K562 (cell line): ENCODE measurements at regions not wholly inside any gene's neighbourhood (a gene's known extent, or its start where the extent isn't known, plus 50 kb on each side); places are given as distances from the start of the nearest gene placed in this dataset.

Experiments used
- FOS ChIP-seq: IDR thresholded peaks from 3 replicates; pipeline ENCODE4 v1.6.1; 2011; ENCODE audit not compliant: insufficient read length; ENCODE audit errors: extremely low read depth
- MAFK ChIP-seq: IDR thresholded peaks from 2 replicates; pipeline ENCODE4 v1.6.1; 2011; ENCODE audit warnings: low read length, improper control_type of control experiment
- MEF2D ChIP-seq: conservative IDR thresholded peaks from 2 replicates; pipeline ENCODE4 v1.6.1; 2016; ENCODE audit warnings: low read depth, missing genetic modification characterization, missing compliant biosample characterization
- POLR2AphosphoS2 ChIP-seq: IDR thresholded peaks from 2 replicates; pipeline ENCODE4 v1.6.1; 2012; ENCODE audit warnings: low read length, improper control_type of control experiment
- SETDB1 ChIP-seq: IDR thresholded peaks from one replicate; pipeline ENCODE4 v1.6.1; 2012; ENCODE audit warnings: low read length, control low read depth, inconsistent platforms
- ZBTB7A ChIP-seq: IDR thresholded peaks from 2 replicates; pipeline ENCODE4 v1.6.1; 2011; ENCODE audit warnings: low read depth, mild to moderate bottlenecking, low read length, moderate library complexity, borderline replicate concordance; ENCODE audit not compliant: control insufficient read depth
- ZFP36 ChIP-seq: fragments of 150-350 bp; IDR thresholded peaks from 2 replicates; pipeline ENCODE4 v1.6.1; 2018; ENCODE audit warnings: low read length, low read depth; ENCODE audit not compliant: partially characterized antibody
- ZNF121 ChIP-seq: sonication (generic); formaldehyde crosslinking; conservative IDR thresholded peaks from 2 replicates; pipeline ENCODE4 v1.8.0; 2022; ENCODE audit warnings: missing genetic modification reagents
- ZNF707 ChIP-seq: fragments of 250-450 bp; sonication (Bioruptor Pico); conservative IDR thresholded peaks from 2 replicates; pipeline ENCODE4 v1.8.0; 2022; ENCODE audit warnings: inconsistent platforms, mild to moderate bottlenecking, moderate library complexity
- ZNF780A ChIP-seq: fragments of 250-450 bp; sonication (Bioruptor Pico); IDR thresholded peaks from 2 replicates; pipeline ENCODE4 v1.5.0; 2021; ENCODE audit warnings: mild to moderate bottlenecking
- TF ChIP-seq, protein P1 (sequence below): sonication (generic); formaldehyde crosslinking; IDR thresholded peaks from 2 replicates; pipeline ENCODE4 v1.8.1; 2023; ENCODE audit warnings: mild to moderate bottlenecking, missing genetic modification reagents
- TF ChIP-seq, protein P2 (sequence below): IDR thresholded peaks from 2 replicates; pipeline ENCODE4 v1.6.1; 2011; ENCODE audit not compliant: insufficient read length; ENCODE audit errors: extremely low read depth
- TF ChIP-seq, protein P3 (sequence below): fragments of 450-650 bp; formaldehyde crosslinking; IDR thresholded peaks from 2 replicates; pipeline ENCODE4 v1.4.0; 2020; ENCODE audit warnings: mild to moderate bottlenecking, moderate library complexity
- TF ChIP-seq, protein P4 (sequence below): fragments of 250-450 bp; sonication (Bioruptor Pico); IDR thresholded peaks from 2 replicates; pipeline ENCODE4 v1.8.0; 2022; ENCODE audit warnings: inconsistent platforms
- TF ChIP-seq, protein P5 (sequence below): fragments of 250-450 bp; sonication (Bioruptor Pico); IDR thresholded peaks from 2 replicates; pipeline ENCODE4 v1.5.0; 2020; ENCODE audit warnings: mild to moderate bottlenecking
- TF ChIP-seq, protein P6 (sequence below), 2 experiments: fragments of 450-650 bp; IDR thresholded peaks; 2 replicates each; pipeline ENCODE4 v1.6.1; 2018; ENCODE audit warnings: mild to moderate bottlenecking in 2 of 2, low read depth in 1 of 2; ENCODE audit not compliant: partially characterized antibody in 2 of 2

DNA sequence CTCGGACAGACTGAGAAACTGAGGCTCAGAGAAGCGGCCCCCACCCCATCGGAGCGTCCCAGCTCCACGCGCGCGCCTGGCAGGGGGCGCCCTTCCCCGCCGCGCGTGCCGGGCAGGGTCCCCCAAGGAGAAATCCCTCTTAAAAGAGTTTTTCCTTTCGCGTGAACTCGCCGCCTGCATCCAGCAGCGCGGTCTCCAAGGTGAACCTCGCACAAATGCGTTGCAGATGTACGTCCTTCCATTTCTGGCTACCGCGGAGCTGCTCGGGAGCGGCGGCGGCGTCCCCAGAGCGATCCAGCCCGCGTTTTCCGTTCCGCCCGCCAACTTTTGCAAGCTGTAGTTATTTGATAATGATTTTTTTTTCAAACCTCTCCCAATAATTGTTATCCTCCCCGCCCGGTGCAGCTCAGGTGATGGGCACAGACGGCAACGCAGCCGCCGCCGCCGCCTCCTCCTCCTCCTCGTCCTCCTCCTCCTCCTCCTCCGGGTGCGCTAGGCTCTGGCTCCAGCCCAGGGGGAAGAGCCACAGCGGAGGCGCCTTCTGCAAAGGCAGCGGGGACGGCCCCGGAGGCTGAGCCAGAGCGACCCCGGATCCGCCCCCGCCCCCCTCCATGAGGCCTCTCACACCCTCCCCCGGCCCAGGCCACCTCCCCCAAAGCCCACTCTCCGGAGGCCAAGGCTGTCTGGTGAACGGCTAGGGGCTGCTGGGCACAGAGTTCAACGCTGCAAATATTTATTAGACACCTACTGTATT is 74.0 kb upstream of the CUX1 start (continued):
- TF ChIP-seq, protein P1, sequence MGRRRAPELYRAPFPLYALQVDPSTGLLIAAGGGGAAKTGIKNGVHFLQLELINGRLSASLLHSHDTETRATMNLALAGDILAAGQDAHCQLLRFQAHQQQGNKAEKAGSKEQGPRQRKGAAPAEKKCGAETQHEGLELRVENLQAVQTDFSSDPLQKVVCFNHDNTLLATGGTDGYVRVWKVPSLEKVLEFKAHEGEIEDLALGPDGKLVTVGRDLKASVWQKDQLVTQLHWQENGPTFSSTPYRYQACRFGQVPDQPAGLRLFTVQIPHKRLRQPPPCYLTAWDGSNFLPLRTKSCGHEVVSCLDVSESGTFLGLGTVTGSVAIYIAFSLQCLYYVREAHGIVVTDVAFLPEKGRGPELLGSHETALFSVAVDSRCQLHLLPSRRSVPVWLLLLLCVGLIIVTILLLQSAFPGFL (CRISPR knock-in tag): no peak
- no peak for TF ChIP-seq MAFK
- peak; percentile 82 for TF ChIP-seq ZBTB7A
- peak; percentile 7 for TF ChIP-seq ZFP36
- no peak for TF ChIP-seq FOS
- TF ChIP-seq SETDB1: no peak
- TF ChIP-seq ZNF121 (CRISPR knock-in tag): no peak
- TF ChIP-seq, protein P2, sequence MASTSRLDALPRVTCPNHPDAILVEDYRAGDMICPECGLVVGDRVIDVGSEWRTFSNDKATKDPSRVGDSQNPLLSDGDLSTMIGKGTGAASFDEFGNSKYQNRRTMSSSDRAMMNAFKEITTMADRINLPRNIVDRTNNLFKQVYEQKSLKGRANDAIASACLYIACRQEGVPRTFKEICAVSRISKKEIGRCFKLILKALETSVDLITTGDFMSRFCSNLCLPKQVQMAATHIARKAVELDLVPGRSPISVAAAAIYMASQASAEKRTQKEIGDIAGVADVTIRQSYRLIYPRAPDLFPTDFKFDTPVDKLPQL: no peak
- TF ChIP-seq ZNF707 (CRISPR knock-in tag): no peak
- TF ChIP-seq MEF2D: no peak
- TF ChIP-seq POLR2AphosphoS2: no peak
- TF ChIP-seq, protein P3, sequence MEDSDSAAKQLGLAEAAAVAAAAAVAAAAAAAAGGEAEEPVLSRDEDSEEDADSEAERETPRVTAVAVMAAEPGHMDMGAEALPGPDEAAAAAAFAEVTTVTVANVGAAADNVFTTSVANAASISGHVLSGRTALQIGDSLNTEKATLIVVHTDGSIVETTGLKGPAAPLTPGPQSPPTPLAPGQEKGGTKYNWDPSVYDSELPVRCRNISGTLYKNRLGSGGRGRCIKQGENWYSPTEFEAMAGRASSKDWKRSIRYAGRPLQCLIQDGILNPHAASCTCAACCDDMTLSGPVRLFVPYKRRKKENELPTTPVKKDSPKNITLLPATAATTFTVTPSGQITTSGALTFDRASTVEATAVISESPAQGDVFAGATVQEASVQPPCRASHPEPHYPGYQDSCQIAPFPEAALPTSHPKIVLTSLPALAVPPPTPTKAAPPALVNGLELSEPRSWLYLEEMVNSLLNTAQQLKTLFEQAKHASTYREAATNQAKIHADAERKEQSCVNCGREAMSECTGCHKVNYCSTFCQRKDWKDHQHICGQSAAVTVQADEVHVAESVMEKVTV (CRISPR knock-in tag): 0 out of 2 replicates have a peak, but pooled peaks have one; percentile 13
- no peak for TF ChIP-seq ZNF780A (CRISPR knock-in tag)
- TF ChIP-seq, protein P4, sequence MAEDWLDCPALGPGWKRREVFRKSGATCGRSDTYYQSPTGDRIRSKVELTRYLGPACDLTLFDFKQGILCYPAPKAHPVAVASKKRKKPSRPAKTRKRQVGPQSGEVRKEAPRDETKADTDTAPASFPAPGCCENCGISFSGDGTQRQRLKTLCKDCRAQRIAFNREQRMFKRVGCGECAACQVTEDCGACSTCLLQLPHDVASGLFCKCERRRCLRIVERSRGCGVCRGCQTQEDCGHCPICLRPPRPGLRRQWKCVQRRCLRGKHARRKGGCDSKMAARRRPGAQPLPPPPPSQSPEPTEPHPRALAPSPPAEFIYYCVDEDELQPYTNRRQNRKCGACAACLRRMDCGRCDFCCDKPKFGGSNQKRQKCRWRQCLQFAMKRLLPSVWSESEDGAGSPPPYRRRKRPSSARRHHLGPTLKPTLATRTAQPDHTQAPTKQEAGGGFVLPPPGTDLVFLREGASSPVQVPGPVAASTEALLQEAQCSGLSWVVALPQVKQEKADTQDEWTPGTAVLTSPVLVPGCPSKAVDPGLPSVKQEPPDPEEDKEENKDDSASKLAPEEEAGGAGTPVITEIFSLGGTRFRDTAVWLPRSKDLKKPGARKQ (CRISPR knock-in tag): no peak
- TF ChIP-seq, protein P5, sequence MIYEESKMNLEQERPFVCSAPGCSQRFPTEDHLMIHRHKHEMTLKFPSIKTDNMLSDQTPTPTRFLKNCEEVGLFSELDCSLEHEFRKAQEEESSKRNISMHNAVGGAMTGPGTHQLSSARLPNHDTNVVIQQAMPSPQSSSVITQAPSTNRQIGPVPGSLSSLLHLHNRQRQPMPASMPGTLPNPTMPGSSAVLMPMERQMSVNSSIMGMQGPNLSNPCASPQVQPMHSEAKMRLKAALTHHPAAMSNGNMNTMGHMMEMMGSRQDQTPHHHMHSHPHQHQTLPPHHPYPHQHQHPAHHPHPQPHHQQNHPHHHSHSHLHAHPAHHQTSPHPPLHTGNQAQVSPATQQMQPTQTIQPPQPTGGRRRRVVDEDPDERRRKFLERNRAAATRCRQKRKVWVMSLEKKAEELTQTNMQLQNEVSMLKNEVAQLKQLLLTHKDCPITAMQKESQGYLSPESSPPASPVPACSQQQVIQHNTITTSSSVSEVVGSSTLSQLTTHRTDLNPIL (CRISPR knock-in tag): no peak
- TF ChIP-seq, protein P6, sequence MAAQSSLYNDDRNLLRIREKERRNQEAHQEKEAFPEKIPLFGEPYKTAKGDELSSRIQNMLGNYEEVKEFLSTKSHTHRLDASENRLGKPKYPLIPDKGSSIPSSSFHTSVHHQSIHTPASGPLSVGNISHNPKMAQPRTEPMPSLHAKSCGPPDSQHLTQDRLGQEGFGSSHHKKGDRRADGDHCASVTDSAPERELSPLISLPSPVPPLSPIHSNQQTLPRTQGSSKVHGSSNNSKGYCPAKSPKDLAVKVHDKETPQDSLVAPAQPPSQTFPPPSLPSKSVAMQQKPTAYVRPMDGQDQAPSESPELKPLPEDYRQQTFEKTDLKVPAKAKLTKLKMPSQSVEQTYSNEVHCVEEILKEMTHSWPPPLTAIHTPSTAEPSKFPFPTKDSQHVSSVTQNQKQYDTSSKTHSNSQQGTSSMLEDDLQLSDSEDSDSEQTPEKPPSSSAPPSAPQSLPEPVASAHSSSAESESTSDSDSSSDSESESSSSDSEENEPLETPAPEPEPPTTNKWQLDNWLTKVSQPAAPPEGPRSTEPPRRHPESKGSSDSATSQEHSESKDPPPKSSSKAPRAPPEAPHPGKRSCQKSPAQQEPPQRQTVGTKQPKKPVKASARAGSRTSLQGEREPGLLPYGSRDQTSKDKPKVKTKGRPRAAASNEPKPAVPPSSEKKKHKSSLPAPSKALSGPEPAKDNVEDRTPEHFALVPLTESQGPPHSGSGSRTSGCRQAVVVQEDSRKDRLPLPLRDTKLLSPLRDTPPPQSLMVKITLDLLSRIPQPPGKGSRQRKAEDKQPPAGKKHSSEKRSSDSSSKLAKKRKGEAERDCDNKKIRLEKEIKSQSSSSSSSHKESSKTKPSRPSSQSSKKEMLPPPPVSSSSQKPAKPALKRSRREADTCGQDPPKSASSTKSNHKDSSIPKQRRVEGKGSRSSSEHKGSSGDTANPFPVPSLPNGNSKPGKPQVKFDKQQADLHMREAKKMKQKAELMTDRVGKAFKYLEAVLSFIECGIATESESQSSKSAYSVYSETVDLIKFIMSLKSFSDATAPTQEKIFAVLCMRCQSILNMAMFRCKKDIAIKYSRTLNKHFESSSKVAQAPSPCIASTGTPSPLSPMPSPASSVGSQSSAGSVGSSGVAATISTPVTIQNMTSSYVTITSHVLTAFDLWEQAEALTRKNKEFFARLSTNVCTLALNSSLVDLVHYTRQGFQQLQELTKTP (IDR thresholded peaks at IDR 0.05; ENCODE audit: low read depth in 1 of 2, partially characterized antibody in 2 of 2): no peak
